ENCODE measurements at regions not wholly inside any gene's neighbourhood (a gene's known extent, or its start where the extent isn't known, plus 50 kb on each side); places are given as distances from the start of the nearest gene placed in this dataset.

- no peak overlapping the region for H3K27ac ChIP-seq (ENCODE audit: low read depth, low read length, poor library complexity, severe bottlenecking)
- no peaks in the 10 kb centered on the region for H3K9me2 ChIP-seq (ENCODE audit: low read depth, low read length)
- H3F3A ChIP-seq (ENCODE audit: insufficient read depth, low read length), result no peaks in the 10 kb centered on the region
- H3K4me1 ChIP-seq (ENCODE audit: insufficient read depth, low read length, severe bottlenecking), result no peaks in the 10 kb centered on the region
- TF ChIP-seq CTCF (IDR thresholded peaks at IDR 0.05; ENCODE audit: low read length) (no peak), EZH2 (IDR thresholded peaks at IDR 0.05; ENCODE audit: borderline replicate concordance, low read length) (no peak)
- no peak overlapping the region for H2AFZ ChIP-seq (ENCODE audit: low read length)
- no peaks in the 10 kb centered on the region for H4K20me1 ChIP-seq (ENCODE audit: insufficient read depth, low read length)
- no peak overlapping the region for H3K9ac ChIP-seq (ENCODE audit: low read length)
- H3K9me3 ChIP-seq (ENCODE audit: low read length), result no peaks in the 10 kb centered on the region
- H3K36me3 ChIP-seq (ENCODE audit: insufficient read depth, low read length), result no peaks in the 10 kb centered on the region
- H3K4me2 ChIP-seq (ENCODE audit: low read length), result no peak overlapping the region
- H3K4me3 ChIP-seq (ENCODE audit: low read depth, low read length, poor library complexity, severe bottlenecking), result no peak overlapping the region
- H3K27me3 ChIP-seq (ENCODE audit: insufficient read depth, low read length), result no peaks in the 10 kb centered on the region
- no peaks in the 10 kb centered on the region for H3K79me2 ChIP-seq (ENCODE audit: insufficient read depth, low read length)
Observed at GRCh38 chr11:107203656-107204055, 185.4 kb upstream of the GUCY1A2 start.

- Histone ChIP-seq H3K4me2 (ENCODE audit: low read length) (no peak overlapping the region), H3K27ac (ENCODE audit: low read depth, low read length, poor library complexity, severe bottlenecking) (no peak overlapping the region), H3K79me2 (ENCODE audit: insufficient read depth, low read length) (no peaks in the 10 kb centered on the region), H3K4me1 (ENCODE audit: insufficient read depth, low read length, severe bottlenecking) (no peaks in the 10 kb centered on the region), H3K9ac (ENCODE audit: low read length) (no peak overlapping the region), H3K9me2 (ENCODE audit: low read depth, low read length) (no peaks in the 10 kb centered on the region), H3K9me3 (ENCODE audit: low read length) (no peaks in the 10 kb centered on the region), H3K4me3 (ENCODE audit: low read depth, low read length, poor library complexity, severe bottlenecking) (no peak overlapping the region), H3K27me3 (ENCODE audit: insufficient read depth, low read length) (no peaks in the 10 kb centered on the region), H3K36me3 (ENCODE audit: insufficient read depth, low read length) (no peaks in the 10 kb centered on the region), H4K20me1 (ENCODE audit: insufficient read depth, low read length) (no peaks in the 10 kb centered on the region), H3F3A (ENCODE audit: insufficient read depth, low read length) (no peaks in the 10 kb centered on the region), H2AFZ (ENCODE audit: low read length) (no peak overlapping the region)
- no peak for TF ChIP-seq CTCF (IDR thresholded peaks at IDR 0.05; ENCODE audit: low read length)
- no peak for TF ChIP-seq EZH2 (IDR thresholded peaks at IDR 0.05; ENCODE audit: borderline replicate concordance, low read length)
Observed at GRCh38 chr11:107202241-107202640, 184.0 kb upstream of the GUCY1A2 start.

GRCh38 chr11:107198490-107199007 is 180.3 kb upstream of the GUCY1A2 start:
- Histone ChIP-seq H3K9me2 (ENCODE audit: low read depth, low read length) (no peaks in the 10 kb centered on the region), H3K4me3 (ENCODE audit: low read depth, low read length, poor library complexity, severe bottlenecking) (no peak overlapping the region), H3K79me2 (ENCODE audit: insufficient read depth, low read length) (no peaks in the 10 kb centered on the region), H3K4me2 (ENCODE audit: low read length) (no peak overlapping the region), H2AFZ (ENCODE audit: low read length) (no peak overlapping the region), H3F3A (ENCODE audit: insufficient read depth, low read length) (no peaks in the 10 kb centered on the region), H3K27ac (ENCODE audit: low read depth, low read length, poor library complexity, severe bottlenecking) (no peak overlapping the region), H3K9me3 (ENCODE audit: low read length) (no peaks in the 10 kb centered on the region), H3K4me1 (ENCODE audit: insufficient read depth, low read length, severe bottlenecking) (no peaks in the 10 kb centered on the region), H3K36me3 (ENCODE audit: insufficient read depth, low read length) (no peaks in the 10 kb centered on the region), H4K20me1 (ENCODE audit: insufficient read depth, low read length) (no peaks in the 10 kb centered on the region), H3K27me3 (ENCODE audit: insufficient read depth, low read length) (no peaks in the 10 kb centered on the region), H3K9ac (ENCODE audit: low read length) (no peak overlapping the region)
- TF ChIP-seq CTCF (IDR thresholded peaks at IDR 0.05; ENCODE audit: low read length), result no peak
- no peak for TF ChIP-seq EZH2 (IDR thresholded peaks at IDR 0.05; ENCODE audit: borderline replicate concordance, low read length)
